GM12878 (cell line): ENCODE measurements at regions not wholly inside any gene's neighbourhood (a gene's known extent, or its start where the extent isn't known, plus 50 kb on each side); places are given as distances from the start of the nearest gene placed in this dataset.

Source experiments
- ATAC-seq: fragments of 200-7000 bp; cut with Tn5 transposase; 3 replicates; pipeline ENCODE4 v1.9.1; 2020; ENCODE audit warnings: mild to moderate bottlenecking, moderate library complexity
- BruUV-seq: library from RNA; stranded (reverse); fragments of 400-500 nt; replicated peaks from 2 replicates; lab custom pipeline; 2021; lab: Mats Ljungman, UMichigan
- CTCF ChIA-PET: fragments of 300-600 bp; sonication (Branson Sonifier 250); formaldehyde crosslinking; extraction: SDS; loops from one replicate; lab custom pipeline; 2021; ENCODE audit warnings: inconsistent platforms; lab: Yijun Ruan, JAX
- POLR2A ChIA-PET: fragments of 350-600 bp; formaldehyde crosslinking; extraction: SDS; loops from one replicate; lab custom pipeline; 2021; ENCODE audit warnings: inconsistent platforms; lab: Charles Lee
- RAD21 ChIA-PET: fragments of 300-600 bp; sonication (Branson Sonifier 250); formaldehyde crosslinking; loops from one replicate; lab custom pipeline; 2023; ENCODE audit warnings: antibody characterized with exemption; ENCODE audit not compliant: unreplicated experiment; lab: Charles Lee
- SMC1A ChIA-PET: fragments of 300-600 bp; sonication (Branson Sonifier 250); formaldehyde crosslinking; loops from one replicate; lab custom pipeline; 2023; ENCODE audit not compliant: unreplicated experiment, uncharacterized antibody; lab: Charles Lee
- DNase-seq: peaks from one replicate; pipeline ENCODE4 v3.0.0-alpha.2; 2011; ENCODE audit warnings: low read depth, low spot score
- FAIRE-seq: peaks from 3 replicates; lab custom pipeline; 2011; peaks lifted over from hg19 to GRCh38; lab: Jason Lieb, UNC
- H2AFZ ChIP-seq: 2 replicates; pipeline ENCODE4 v1.6.0; 2011; ENCODE audit warnings: low read depth, low read length, control low read depth; ENCODE audit not compliant: control insufficient read depth
- H3K27ac ChIP-seq: 2 replicates; pipeline ENCODE4 v1.5.1; 2011; ENCODE audit warnings: control low read depth; ENCODE audit not compliant: control insufficient read depth, insufficient read depth
- H3K27me3 ChIP-seq, 2 experiments: replicated peaks in 1 of 2; 2 replicates each; pipeline versions ENCODE4 v1.6.0 to v1.6.1; 2011; ENCODE audit warnings: low read length in 1 of 2; ENCODE audit not compliant: control insufficient read depth in 2 of 2, insufficient read depth in 2 of 2
- H3K36me3 ChIP-seq, 2 experiments: 2 replicates each; pipeline ENCODE4 v1.5.1; 2011; ENCODE audit warnings: low read length in 1 of 2; ENCODE audit not compliant: control insufficient read depth in 2 of 2, insufficient read depth in 2 of 2
- H3K4me1 ChIP-seq: 2 replicates; pipeline ENCODE4 v1.6.1; 2011; ENCODE audit warnings: mild to moderate bottlenecking, low read length, moderate library complexity, mixed read lengths; ENCODE audit not compliant: control insufficient read depth, insufficient read depth
- H3K4me2 ChIP-seq: 2 replicates; pipeline ENCODE4 v1.6.0; 2011; ENCODE audit warnings: control low read depth; ENCODE audit not compliant: control insufficient read depth, insufficient read depth
- H3K4me3 ChIP-seq: fragments of 200-600 bp; sonication (generic); 2 replicates; pipeline ENCODE4 v1.5.1; 2016
- H3K79me2 ChIP-seq: 2 replicates; pipeline ENCODE4 v1.6.0; 2011; ENCODE audit warnings: low read length; ENCODE audit not compliant: control insufficient read depth, insufficient read depth
- H3K9ac ChIP-seq: 2 replicates; pipeline ENCODE4 v1.8.0; 2011; ENCODE audit warnings: low read length, control low read depth, mixed read lengths; ENCODE audit not compliant: control insufficient read depth, insufficient read depth
- H3K9me3 ChIP-seq: replicated peaks from 3 replicates; pipeline ENCODE4 v1.5.1; 2011; ENCODE audit warnings: mild to moderate bottlenecking, low read length; ENCODE audit not compliant: control insufficient read depth, insufficient read depth
- H4K20me1 ChIP-seq: 2 replicates; pipeline ENCODE4 v1.6.0; 2011; ENCODE audit not compliant: control insufficient read depth, insufficient read depth
- CBX3 ChIP-seq: fragments of 200-600 bp; sonication (generic); IDR thresholded peaks from 2 replicates; pipeline ENCODE4 v1.6.1; 2016; ENCODE audit warnings: low read depth, borderline replicate concordance
- CBX5 ChIP-seq: sonication (generic); IDR thresholded peaks from 2 replicates; pipeline ENCODE4 v1.6.1; 2016; ENCODE audit warnings: low read depth, moderate library complexity, mild to moderate bottlenecking, inconsistent platforms
- KDM1A ChIP-seq: fragments of 200-600 bp; sonication (generic); IDR thresholded peaks from 2 replicates; pipeline ENCODE4 v1.6.1; 2016; ENCODE audit warnings: borderline replicate concordance
- MXI1 ChIP-seq: fragments of 150-350 bp; IDR thresholded peaks from 2 replicates; pipeline ENCODE4 v1.6.1; 2011; ENCODE audit warnings: low read depth, mild to moderate bottlenecking, inconsistent platforms, low read length, improper control_type of control experiment
- NBN ChIP-seq: fragments of 450-650 bp; IDR thresholded peaks from 2 replicates; pipeline ENCODE4 v1.6.1; 2016
- NR2C1 ChIP-seq: fragments of 450-650 bp; IDR thresholded peaks from 2 replicates; pipeline ENCODE4 v1.6.1; 2017; ENCODE audit warnings: antibody characterized with exemption, mild to moderate bottlenecking, moderate library complexity
- PML ChIP-seq: IDR thresholded peaks from 2 replicates; pipeline ENCODE4 v1.6.1; 2012; ENCODE audit warnings: low read length, inconsistent platforms
- RAD21 ChIP-seq: IDR thresholded peaks from 2 replicates; pipeline ENCODE4 v1.6.1; 2011; ENCODE audit warnings: mild to moderate bottlenecking, low read depth, low read length, moderate library complexity; ENCODE audit not compliant: insufficient read depth
- RCOR1 ChIP-seq: conservative IDR thresholded peaks from 2 replicates; pipeline ENCODE4 v1.6.1; 2012; ENCODE audit warnings: low read depth, low read length, improper control_type of control experiment
- SMARCA5 ChIP-seq: fragments of 450-650 bp; IDR thresholded peaks from 2 replicates; pipeline ENCODE4 v1.6.1; 2017; ENCODE audit warnings: mild to moderate bottlenecking
- SMC3 ChIP-seq: IDR thresholded peaks from 2 replicates; pipeline ENCODE4 v1.6.1; 2011; ENCODE audit warnings: low read length, improper control_type of control experiment, borderline replicate concordance
- SUZ12 ChIP-seq: fragments of 200-600 bp; sonication (generic); IDR thresholded peaks from one replicate; pipeline ENCODE4 v1.6.1; 2018; ENCODE audit warnings: antibody characterized with exemption, mild to moderate bottlenecking; ENCODE audit not compliant: unreplicated experiment
- TARDBP ChIP-seq: IDR thresholded peaks from 2 replicates; pipeline ENCODE4 v1.6.1; 2016; ENCODE audit warnings: borderline replicate concordance
- ZSCAN29 ChIP-seq: fragments of 450-650 bp; IDR thresholded peaks from 2 replicates; pipeline ENCODE4 v1.6.1; 2017; ENCODE audit warnings: mild to moderate bottlenecking, moderate library complexity
- ZZZ3 ChIP-seq: IDR thresholded peaks from 2 replicates; pipeline ENCODE4 v1.6.1; 2011; ENCODE audit warnings: low read depth; ENCODE audit not compliant: control insufficient read depth, insufficient read length
- WGBS: methylation state at CpG from one replicate; pipeline ENCODE4 v1.1.6; 2016; ENCODE audit warnings: low lambda C conversion rate; ENCODE audit not compliant: insufficient replicate concordance, insufficient coverage; ENCODE audit errors: missing lambda C conversion rate; 5-methylcytosine and 5-hydroxymethylcytosine counted together
- in situ Hi-C: fragments of 300-500 bp; cut with MboI; formaldehyde crosslinking; loops from 9 replicates; pipeline ENCODE4 v1.14.3; 2018; ENCODE audit warnings: mixed read lengths
- intact Hi-C: fragments of 100-400 bp; cut with micrococcal nuclease; formaldehyde crosslinking; loops from one replicate; pipeline ENCODE4 v1.14.2; 2022; ENCODE audit not compliant: unreplicated experiment
- TF ChIP-seq, protein P1 (sequence below): IDR thresholded peaks from 2 replicates; pipeline ENCODE4 v1.6.1; 2011; ENCODE audit warnings: low read depth, mild to moderate bottlenecking, low read length, moderate library complexity, borderline replicate concordance; ENCODE audit errors: extremely low read depth
- TF ChIP-seq, protein P2 (sequence below): fragments of 150-350 bp; IDR thresholded peaks from 2 replicates; pipeline ENCODE4 v1.6.1; 2016; ENCODE audit warnings: low read depth, low read length
- TF ChIP-seq, protein P3 (sequence below): fragments of 450-650 bp; IDR thresholded peaks from 2 replicates; pipeline ENCODE4 v1.6.1; 2017; ENCODE audit warnings: mild to moderate bottlenecking

DNA sequence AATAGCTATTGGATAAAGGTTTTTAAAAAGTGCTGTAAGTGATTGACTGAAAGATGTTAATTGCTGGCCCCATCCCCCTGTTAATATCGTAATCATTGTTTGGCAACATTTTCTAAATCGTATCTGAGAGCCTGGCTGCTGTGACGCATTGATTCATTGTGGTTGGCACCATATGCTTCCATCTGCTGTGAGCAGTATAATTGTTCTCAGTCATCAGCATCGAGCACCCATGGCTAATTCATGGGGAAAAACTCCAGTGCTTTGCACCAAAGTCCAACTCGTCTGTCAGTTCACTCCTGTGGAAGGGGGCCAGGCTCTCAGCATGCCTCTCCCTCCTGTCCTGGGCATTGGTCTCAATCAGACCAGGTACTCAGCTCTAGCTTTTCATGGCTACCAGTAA lies 205.2 kb downstream of the STK31 start:
- ChIA-PET POLR2A (no interaction called here), RAD21 (no interaction called here), CTCF (no interaction called here), SMC1A (no interaction called here)
- intact Hi-C loops = no loop called here
- ATAC-seq = no peak
- Histone ChIP-seq H4K20me1 (no peaks in the 10 kb centered on the region), H3K4me2 (no peak overlapping the region), H3K27ac (no peak overlapping the region), H3K4me3 (no peak overlapping the region), H3K27me3 (no peaks in the 10 kb centered on the region), H3K9ac (no peak overlapping the region), H3K4me1 (no peaks in the 10 kb centered on the region), H3K79me2 (no peaks in the 10 kb centered on the region), H3K36me3 (no peaks in the 10 kb centered on the region), H3K9me3 (no peaks in the 10 kb centered on the region), H2AFZ (no peak overlapping the region)
- no TSS peak for BruUV-seq
- FAIRE-seq = no peak
- no peak for DNase-seq
- 28% methylated on average over 5 of the region's 5 CpGs for WGBS
- in situ Hi-C loops = no loop called here
- TF ChIP-seq NR2C1 (no peak), TARDBP (no peak), CBX3 (no peak), RAD21 (no peak), SUZ12 (no peak), MXI1 (no peak), SMARCA5 (no peak), RCOR1 (no peak), ZSCAN29 (no peak), PML (no peak), ZZZ3 (no peak), KDM1A (no peak), CBX5 (no peak), NBN (no peak), SMC3 (no peak)
- TF ChIP-seq, protein P1, sequence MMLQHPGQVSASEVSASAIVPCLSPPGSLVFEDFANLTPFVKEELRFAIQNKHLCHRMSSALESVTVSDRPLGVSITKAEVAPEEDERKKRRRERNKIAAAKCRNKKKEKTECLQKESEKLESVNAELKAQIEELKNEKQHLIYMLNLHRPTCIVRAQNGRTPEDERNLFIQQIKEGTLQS = no peak
- TF ChIP-seq, protein P2, sequence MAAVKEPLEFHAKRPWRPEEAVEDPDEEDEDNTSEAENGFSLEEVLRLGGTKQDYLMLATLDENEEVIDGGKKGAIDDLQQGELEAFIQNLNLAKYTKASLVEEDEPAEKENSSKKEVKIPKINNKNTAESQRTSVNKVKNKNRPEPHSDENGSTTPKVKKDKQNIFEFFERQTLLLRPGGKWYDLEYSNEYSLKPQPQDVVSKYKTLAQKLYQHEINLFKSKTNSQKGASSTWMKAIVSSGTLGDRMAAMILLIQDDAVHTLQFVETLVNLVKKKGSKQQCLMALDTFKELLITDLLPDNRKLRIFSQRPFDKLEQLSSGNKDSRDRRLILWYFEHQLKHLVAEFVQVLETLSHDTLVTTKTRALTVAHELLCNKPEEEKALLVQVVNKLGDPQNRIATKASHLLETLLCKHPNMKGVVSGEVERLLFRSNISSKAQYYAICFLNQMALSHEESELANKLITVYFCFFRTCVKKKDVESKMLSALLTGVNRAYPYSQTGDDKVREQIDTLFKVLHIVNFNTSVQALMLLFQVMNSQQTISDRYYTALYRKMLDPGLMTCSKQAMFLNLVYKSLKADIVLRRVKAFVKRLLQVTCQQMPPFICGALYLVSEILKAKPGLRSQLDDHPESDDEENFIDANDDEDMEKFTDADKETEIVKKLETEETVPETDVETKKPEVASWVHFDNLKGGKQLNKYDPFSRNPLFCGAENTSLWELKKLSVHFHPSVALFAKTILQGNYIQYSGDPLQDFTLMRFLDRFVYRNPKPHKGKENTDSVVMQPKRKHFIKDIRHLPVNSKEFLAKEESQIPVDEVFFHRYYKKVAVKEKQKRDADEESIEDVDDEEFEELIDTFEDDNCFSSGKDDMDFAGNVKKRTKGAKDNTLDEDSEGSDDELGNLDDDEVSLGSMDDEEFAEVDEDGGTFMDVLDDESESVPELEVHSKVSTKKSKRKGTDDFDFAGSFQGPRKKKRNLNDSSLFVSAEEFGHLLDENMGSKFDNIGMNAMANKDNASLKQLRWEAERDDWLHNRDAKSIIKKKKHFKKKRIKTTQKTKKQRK = no peak
- TF ChIP-seq, protein P3, sequence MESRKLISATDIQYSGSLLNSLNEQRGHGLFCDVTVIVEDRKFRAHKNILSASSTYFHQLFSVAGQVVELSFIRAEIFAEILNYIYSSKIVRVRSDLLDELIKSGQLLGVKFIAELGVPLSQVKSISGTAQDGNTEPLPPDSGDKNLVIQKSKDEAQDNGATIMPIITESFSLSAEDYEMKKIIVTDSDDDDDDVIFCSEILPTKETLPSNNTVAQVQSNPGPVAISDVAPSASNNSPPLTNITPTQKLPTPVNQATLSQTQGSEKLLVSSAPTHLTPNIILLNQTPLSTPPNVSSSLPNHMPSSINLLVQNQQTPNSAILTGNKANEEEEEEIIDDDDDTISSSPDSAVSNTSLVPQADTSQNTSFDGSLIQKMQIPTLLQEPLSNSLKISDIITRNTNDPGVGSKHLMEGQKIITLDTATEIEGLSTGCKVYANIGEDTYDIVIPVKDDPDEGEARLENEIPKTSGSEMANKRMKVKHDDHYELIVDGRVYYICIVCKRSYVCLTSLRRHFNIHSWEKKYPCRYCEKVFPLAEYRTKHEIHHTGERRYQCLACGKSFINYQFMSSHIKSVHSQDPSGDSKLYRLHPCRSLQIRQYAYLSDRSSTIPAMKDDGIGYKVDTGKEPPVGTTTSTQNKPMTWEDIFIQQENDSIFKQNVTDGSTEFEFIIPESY = no peak
